Central memory CD8-positive, alpha-beta T cell (primary cell): ENCODE measurements at regions not wholly inside any gene's neighbourhood (a gene's known extent, or its start where the extent isn't known, plus 50 kb on each side); places are given as distances from the start of the nearest gene placed in this dataset.
"Not testable (repeated sequence)": the region's sequence is repeated elsewhere in the genome, so short reads cannot be mapped to it uniquely, and the experiment has no call there.

ENCODE experiments used
- ATAC-seq: fragments of 150-1000 bp; cut with Tn5 transposase; replicated peaks from 2 replicates; pipeline ENCODE4 v1.10.0; 2022; ENCODE audit warnings: mild to moderate bottlenecking, moderate FRiP score, moderate number of reproducible peaks; ENCODE audit not compliant: poor library complexity, severe bottlenecking; ENCODE audit errors: extremely low read depth
- DNase-seq, 2 donors: peaks; one replicate each; pipeline ENCODE4 v3.0.0; 2021; ENCODE audit warnings: low spot score in 2 of 2
- H3K27ac Mint-ChIP-seq: one replicate; pipeline ENCODE4 v1.8.0; 2022; ENCODE audit warnings: low read depth, mild to moderate bottlenecking, moderate library complexity, mixed read lengths
- H3K27me3 Mint-ChIP-seq: one replicate; pipeline ENCODE4 v1.8.0; 2022; ENCODE audit warnings: mixed read lengths
- H3K36me3 Mint-ChIP-seq: one replicate; pipeline ENCODE4 v1.8.0; 2022; ENCODE audit warnings: mild to moderate bottlenecking, moderate library complexity, mixed read lengths; ENCODE audit not compliant: insufficient read depth
- H3K4me1 Mint-ChIP-seq: one replicate; pipeline ENCODE4 v1.8.0; 2022; ENCODE audit warnings: mixed read lengths
- H3K4me3 Mint-ChIP-seq: one replicate; pipeline ENCODE4 v1.8.0; 2022; ENCODE audit warnings: mild to moderate bottlenecking, moderate library complexity, mixed read lengths
- H3K9me3 Mint-ChIP-seq: one replicate; pipeline ENCODE4 v1.8.0; 2022; ENCODE audit warnings: mixed read lengths

DNA sequence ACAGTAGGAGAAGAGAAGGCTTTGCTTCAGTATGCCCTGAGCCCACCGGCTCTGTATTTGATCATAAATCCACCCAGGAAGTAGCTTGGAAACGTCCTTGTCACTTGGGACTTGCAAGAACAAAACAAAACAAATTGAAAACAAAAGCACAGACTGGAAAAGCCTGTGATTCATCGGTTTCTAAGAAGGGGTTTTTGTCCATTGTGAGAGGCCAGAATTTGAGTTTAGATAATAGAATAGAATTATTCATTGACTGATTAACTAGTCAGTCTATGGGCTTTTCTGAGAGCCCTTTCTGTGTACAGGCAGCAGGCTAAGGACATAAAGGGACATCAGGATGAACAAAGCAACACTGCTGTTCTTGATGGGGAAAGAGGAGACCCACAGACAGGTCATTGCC is 424.8 kb downstream of the IRX1 start:
- Mint-ChIP-seq H3K27me3 (no peaks in the 10 kb centered on the region), H3K4me1 (no peaks in the 10 kb centered on the region), H3K9me3 (peaks cover 22% of the 10 kb centered on the region), H3K4me3 (no peak overlapping the region), H3K27ac (no peak overlapping the region), H3K36me3 (no peaks in the 10 kb centered on the region)
- ATAC-seq (no peak), DNase-seq (no peak)

GRCh38 chr5:4022056-4022670 is 426.5 kb downstream of the IRX1 start:
- Mint-ChIP-seq H3K4me3 (no peak overlapping the region), H3K27me3 (no peaks in the 10 kb centered on the region), H3K4me1 (no peaks in the 10 kb centered on the region), H3K9me3 (peaks cover 17% of the 10 kb centered on the region), H3K27ac (no peak overlapping the region), H3K36me3 (no peaks in the 10 kb centered on the region)
- ATAC-seq (no peak), DNase-seq (no peak)

- Mint-ChIP-seq H3K27ac (no peak overlapping the region), H3K4me1 (no peaks in the 10 kb centered on the region), H3K27me3 (no peaks in the 10 kb centered on the region), H3K36me3 (no peaks in the 10 kb centered on the region), H3K9me3 (peaks cover 15% of the 10 kb centered on the region), H3K4me3 (no peak overlapping the region)
- ATAC-seq (no peak), DNase-seq (no peak)
These were observed 427.6 kb downstream of the IRX1 start for GRCh38 chr5:4023091-4023752.

DNA sequence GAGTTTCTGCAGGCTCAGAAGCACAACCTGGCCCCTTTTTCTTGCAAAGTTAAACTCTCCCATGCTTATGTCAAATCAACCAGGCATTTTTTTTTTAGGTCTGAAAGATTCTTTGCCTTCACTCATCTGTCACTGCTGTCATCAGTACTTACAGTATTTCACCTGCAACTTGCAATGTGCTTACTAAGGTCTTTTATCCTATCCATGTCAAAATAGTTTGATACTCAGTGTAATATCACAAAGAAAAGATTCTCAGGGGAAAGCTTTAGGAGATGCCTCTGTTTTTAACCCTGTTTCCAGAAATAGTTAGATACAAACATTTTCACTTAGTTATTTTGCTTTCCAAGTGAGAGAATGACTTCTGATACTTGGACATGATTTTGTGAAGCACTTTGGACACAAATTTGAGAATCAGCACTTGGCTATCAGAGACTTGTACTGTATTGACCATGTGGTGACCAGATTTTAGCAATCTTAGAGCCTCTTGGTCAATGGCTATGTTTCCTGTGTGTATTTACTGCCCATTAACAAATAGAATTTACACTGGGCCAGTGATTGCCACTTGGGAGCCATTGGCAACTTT is 428.2 kb downstream of the IRX1 start:
- no peak overlapping the region for H3K27ac Mint-ChIP-seq
- no peaks in the 10 kb centered on the region for H3K36me3 Mint-ChIP-seq
- H3K4me3 Mint-ChIP-seq, result no peak overlapping the region
- H3K4me1 Mint-ChIP-seq, result no peaks in the 10 kb centered on the region
- DNase-seq, result no peak
- peaks cover 15% of the 10 kb centered on the region for H3K9me3 Mint-ChIP-seq
- no peak for ATAC-seq
- H3K27me3 Mint-ChIP-seq, result no peaks in the 10 kb centered on the region

DNA sequence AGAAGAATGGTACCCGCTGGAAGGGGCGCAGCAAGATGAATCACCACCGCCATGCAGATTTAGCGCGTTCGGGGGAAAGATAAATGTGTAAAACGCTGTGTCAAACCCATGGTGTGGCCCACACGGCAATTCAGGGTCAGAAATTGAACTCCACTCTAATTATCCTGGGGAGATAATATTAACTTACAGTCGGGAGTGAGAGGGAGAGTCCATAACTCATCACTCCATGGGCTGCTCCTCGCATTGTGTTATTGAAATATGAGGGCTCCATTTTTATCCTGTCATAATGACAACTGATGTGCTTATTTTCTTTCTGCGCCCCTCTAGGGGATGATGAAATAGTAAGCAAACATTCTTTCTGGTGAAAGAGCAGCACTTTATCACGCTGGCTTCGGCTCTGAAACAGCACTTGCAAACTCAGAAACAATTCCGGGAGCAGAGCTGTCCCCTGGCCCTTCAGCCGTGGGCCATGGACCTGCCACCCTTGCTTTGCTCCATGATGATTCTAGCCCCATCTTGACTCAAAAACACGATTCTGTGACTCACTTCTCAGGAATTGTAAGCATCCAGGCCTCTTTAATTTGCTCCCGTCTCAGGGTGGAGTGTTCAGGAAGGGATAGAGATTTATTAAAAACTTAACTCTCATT is 431.6 kb downstream of the IRX1 start:
- H3K9me3 Mint-ChIP-seq, result peaks cover 7% of the 10 kb centered on the region
- H3K4me1 Mint-ChIP-seq, result no peaks in the 10 kb centered on the region
- H3K4me3 Mint-ChIP-seq, result no peak overlapping the region
- no peak for ATAC-seq
- H3K27me3 Mint-ChIP-seq, result no peaks in the 10 kb centered on the region
- DNase-seq, result no peak
- H3K27ac Mint-ChIP-seq, result no peak overlapping the region
- no peaks in the 10 kb centered on the region for H3K36me3 Mint-ChIP-seq

- Mint-ChIP-seq H3K9me3 (peaks cover 4% of the 10 kb centered on the region), H3K27ac (no peak overlapping the region), H3K27me3 (no peaks in the 10 kb centered on the region), H3K4me3 (no peak overlapping the region), H3K36me3 (no peaks in the 10 kb centered on the region), H3K4me1 (no peaks in the 10 kb centered on the region)
- DNase-seq, result no peak
- ATAC-seq, result no peak
These were observed 432.8 kb downstream of the IRX1 start for GRCh38 chr5:4028384-4028783.

DNA sequence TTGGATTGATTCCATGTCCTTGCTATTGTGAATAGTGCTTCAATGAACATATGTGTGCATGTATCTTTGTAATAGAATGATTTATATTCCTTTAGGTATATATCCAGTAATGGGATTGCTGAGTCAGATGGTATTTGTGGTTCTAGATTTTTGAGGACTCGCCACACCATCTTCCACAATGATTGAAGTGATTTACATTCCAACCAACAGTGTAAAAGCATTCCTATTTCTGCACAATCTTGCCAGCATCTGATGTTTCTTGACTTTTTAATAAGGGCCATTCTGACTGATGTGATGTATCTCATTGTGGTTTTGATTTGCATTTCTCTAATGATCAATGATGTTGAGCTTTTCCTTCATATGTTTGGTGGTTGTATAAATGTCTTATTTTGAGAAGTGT is 437.9 kb downstream of the IRX1 start:
- not testable (repeated sequence) for H3K27ac Mint-ChIP-seq, H3K4me1 Mint-ChIP-seq, H3K4me3 Mint-ChIP-seq, H3K9me3 Mint-ChIP-seq, H3K27me3 Mint-ChIP-seq, H3K36me3 Mint-ChIP-seq, DNase-seq, ATAC-seq

GRCh38 chr5:4036861-4037260 is 441.2 kb downstream of the IRX1 start:
- H3K27me3 Mint-ChIP-seq, result no peaks in the 10 kb centered on the region
- no peak for ATAC-seq
- H3K27ac Mint-ChIP-seq, result no peak overlapping the region
- H3K4me3 Mint-ChIP-seq, result no peak overlapping the region
- H3K36me3 Mint-ChIP-seq, result no peaks in the 10 kb centered on the region
- peaks cover 27% of the 10 kb centered on the region for H3K9me3 Mint-ChIP-seq
- no peak for DNase-seq
- H3K4me1 Mint-ChIP-seq, result no peaks in the 10 kb centered on the region

DNA sequence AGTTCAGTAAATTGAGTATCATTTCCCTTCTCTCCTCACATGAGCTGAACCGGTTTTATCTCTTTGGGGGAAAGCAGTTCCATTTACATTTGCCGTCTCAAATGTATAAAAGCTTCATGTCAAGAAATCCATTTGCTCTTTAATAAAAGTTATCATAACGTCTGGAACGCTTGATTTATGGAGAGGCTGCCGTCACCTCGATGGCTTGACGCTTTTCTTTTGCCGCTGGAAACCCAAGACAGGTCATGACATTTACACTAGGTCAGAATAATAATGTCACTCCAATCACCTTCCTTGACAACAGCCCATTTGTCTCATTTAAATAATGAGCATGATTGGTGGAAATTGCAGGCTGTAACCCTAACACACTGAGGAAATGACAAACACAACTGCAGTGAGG is 443.4 kb downstream of the IRX1 start:
- Mint-ChIP-seq H3K27me3 (no peaks in the 10 kb centered on the region), H3K4me3 (no peak overlapping the region), H3K27ac (no peak overlapping the region), H3K4me1 (no peaks in the 10 kb centered on the region), H3K36me3 (no peaks in the 10 kb centered on the region), H3K9me3 (peaks cover 21% of the 10 kb centered on the region)
- ATAC-seq (no peak), DNase-seq (no peak)

GRCh38 chr5:4042311-4042710 is 446.7 kb downstream of the IRX1 start:
- no peaks in the 10 kb centered on the region for H3K36me3 Mint-ChIP-seq
- H3K4me1 Mint-ChIP-seq, result no peaks in the 10 kb centered on the region
- ATAC-seq (no peak), DNase-seq (no peak)
- no peak overlapping the region for H3K4me3 Mint-ChIP-seq
- H3K27me3 Mint-ChIP-seq, result no peaks in the 10 kb centered on the region
- no peak overlapping the region for H3K27ac Mint-ChIP-seq
- peaks cover 28% of the 10 kb centered on the region for H3K9me3 Mint-ChIP-seq

DNA sequence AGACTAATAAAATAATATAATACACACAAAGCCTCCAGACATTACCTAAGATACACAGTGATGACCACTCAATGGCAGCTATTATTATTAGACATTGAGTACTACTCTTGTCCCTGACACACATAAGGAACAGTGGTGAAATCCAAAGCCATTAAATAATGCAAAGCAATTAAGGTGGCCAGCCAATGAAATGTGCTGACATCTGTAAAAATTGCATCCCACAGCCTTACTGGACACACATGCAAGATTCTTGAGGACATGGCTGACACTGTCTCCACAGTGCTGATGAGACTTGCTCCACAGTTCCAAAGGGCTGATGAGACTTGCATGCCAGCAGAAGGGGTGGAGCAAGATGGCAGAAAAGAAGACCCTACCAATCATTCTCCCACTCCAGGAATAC is 447.5 kb downstream of the IRX1 start:
- no peak overlapping the region for H3K27ac Mint-ChIP-seq
- ATAC-seq, result no peak
- H3K4me3 Mint-ChIP-seq, result no peak overlapping the region
- peaks cover 28% of the 10 kb centered on the region for H3K9me3 Mint-ChIP-seq
- no peaks in the 10 kb centered on the region for H3K36me3 Mint-ChIP-seq
- H3K4me1 Mint-ChIP-seq, result no peaks in the 10 kb centered on the region
- H3K27me3 Mint-ChIP-seq, result no peaks in the 10 kb centered on the region
- DNase-seq, result no peak

- H3K4me3 Mint-ChIP-seq, result no peak overlapping the region
- H3K4me1 Mint-ChIP-seq, result no peaks in the 10 kb centered on the region
- DNase-seq (no peak), ATAC-seq (no peak)
- no peaks in the 10 kb centered on the region for H3K36me3 Mint-ChIP-seq
- H3K27ac Mint-ChIP-seq, result no peak overlapping the region
- H3K9me3 Mint-ChIP-seq, result peaks cover 23% of the 10 kb centered on the region
- H3K27me3 Mint-ChIP-seq, result no peaks in the 10 kb centered on the region
These were observed 449.2 kb downstream of the IRX1 start for GRCh38 chr5:4044881-4045280.

DNA sequence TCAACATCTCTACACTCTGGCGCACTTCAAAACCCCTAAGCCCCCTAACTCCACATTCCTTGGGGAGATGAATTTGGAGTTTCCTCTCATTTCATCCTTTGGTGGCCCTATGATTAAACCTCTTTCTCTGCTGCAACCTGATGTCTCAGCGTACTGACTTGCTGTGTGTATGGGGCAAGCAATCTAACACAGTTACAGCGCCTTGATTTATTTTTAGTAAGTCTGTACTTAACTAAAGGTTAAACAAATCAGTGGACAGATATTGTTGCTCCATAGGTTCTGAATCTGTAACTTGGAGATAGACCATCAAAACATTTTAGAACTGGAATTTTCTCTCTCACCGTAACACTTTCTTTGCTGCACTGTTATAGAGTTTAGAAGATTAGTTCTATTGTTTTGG is 452.8 kb downstream of the IRX1 start:
- ATAC-seq, result no peak
- Mint-ChIP-seq H3K9me3 (peaks cover 12% of the 10 kb centered on the region), H3K4me1 (no peaks in the 10 kb centered on the region), H3K4me3 (no peak overlapping the region), H3K27me3 (no peaks in the 10 kb centered on the region), H3K36me3 (no peaks in the 10 kb centered on the region), H3K27ac (no peak overlapping the region)
- DNase-seq, result no peak
